COLO829 (cell line): ENCODE measurements at regions not wholly inside any gene's neighbourhood (a gene's known extent, or its start where the extent isn't known, plus 50 kb on each side); places are given as distances from the start of the nearest gene placed in this dataset.
A peak's percentile ranks its signal among the peaks of the same experiment; 100 is the strongest.

Experiments used
- DNase-seq: peaks from one replicate; pipeline ENCODE4 v3.0.0; 2012; ENCODE audit warnings: low spot score

DNA sequence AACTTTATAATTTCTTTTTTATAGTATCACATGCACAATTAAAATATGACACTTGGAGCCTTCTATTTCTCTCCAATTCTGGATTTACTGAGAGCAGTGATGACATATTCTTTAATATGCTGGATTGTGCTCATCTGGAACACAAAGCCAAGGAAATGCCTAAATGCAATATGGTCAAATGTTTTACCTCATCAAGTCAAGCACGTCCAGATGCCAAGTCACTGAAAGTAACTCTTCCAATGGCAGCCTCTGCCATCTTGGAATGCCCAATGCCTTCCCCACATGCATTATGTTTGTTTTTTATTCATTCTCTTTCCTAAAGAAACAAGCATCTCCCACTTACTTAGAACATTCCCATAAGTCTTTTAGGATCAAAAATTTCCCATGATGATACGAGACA, 189.8 kb downstream of the TMX3 start:
- DNase-seq, result no peak

DNA sequence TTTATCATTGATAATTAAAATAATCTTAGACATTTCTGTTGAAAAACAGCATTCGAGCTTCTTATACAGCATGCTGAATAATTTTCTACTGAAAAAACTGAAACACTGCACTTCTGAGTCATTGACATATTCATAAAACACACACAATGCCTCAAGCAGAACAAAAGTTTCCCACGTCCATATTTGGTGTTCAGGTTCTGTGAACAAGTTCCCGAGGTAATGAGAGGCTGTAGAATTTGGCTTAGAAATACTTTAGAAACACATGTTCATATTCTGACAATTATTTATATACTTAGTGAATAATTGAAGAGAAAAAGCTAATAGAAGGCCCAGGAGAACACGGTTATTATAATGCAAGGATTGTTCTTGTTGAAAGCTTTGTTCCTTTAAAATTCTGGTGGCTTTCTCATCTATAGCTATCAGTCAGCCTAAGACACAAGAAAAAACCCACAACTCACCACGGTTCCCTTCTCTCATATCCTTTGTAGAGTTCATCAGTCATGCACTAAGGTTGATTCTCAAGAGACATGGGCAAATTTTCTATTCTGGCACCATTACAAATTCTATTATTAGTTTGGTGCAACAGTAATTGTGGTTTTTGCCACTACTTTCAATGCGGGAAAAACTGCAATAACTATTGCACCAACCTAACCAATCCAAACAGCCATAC, 194.4 kb downstream of the TMX3 start:
- DNase-seq, result no peak

DNA sequence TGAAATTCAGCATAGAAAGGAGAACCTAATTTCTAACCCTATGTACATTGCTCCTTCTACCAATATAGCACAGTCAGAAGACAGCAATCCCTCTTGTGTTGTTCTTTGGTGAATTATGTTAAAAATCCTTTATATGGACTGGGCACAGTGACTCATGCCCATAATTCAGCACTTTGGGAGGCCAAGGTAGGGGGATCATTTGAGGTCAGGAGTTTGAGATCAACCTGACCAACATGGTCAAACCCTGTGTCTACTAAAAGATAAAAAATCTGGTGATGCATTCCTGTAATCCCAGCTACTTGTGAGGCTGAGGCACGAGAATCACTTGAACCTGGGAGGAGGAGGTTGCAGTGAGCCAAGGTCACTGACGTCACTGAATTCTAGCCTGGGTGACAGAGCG, 195.6 kb downstream of the TMX3 start:
- DNase-seq, result no peak

DNA sequence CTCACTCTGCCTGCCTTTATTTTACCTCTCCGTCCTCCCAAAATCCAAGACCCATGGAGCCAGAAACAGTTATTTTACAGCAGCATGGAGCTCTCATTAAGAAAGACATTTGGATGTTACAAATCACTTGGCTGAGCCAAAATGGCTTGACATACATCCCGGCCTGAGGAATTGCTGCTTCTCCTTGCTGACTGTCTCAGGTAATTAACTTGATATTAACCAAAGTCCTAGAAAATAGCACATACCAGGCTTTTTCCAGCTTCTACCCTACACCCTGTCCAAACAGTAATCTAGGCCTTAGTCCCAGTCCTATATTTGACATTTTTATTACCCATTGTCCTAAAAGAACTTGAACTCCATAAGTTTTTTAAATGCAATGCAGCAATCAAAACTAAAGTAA, 205.0 kb downstream of the TMX3 start:
- no peak for DNase-seq

DNA sequence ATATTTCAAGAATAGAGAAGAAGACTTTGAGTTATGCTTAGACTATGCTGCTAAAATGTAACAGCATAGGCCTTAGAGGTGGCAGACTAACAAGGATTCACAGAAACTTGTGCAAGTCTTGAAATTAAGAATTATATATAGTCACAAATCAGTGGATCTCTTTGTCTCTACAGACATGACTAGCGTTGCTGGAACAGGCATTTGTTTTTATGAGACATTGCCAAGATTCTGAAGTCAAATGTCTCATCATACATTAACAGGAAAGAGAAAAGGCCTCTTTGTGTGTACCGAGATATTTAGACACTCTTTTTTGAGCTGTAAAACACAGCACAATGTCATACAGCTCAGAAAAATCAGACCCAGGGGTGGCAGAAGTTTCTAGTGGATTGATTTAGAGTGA, 207.1 kb downstream of the TMX3 start:
- DNase-seq, result peak; percentile 4

DNA sequence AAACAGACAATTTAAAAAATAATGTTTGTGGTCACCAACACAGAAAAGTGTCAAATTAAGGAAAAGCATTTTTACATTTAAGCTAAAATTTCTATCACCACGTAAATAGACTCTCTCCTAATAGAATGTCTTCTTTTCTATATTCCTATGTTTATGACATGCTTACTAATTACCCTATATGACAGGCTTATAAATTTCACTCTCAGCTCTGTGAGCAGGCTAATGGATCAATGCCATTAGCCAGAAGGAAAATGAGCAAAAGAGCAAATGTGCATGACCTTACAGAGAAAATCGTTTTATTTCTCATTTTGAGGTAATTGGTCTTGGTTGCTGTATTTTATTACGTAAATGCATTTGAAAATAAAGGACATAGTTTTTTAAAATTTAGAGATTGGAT, 209.7 kb downstream of the TMX3 start:
- DNase-seq, result no peak

DNA sequence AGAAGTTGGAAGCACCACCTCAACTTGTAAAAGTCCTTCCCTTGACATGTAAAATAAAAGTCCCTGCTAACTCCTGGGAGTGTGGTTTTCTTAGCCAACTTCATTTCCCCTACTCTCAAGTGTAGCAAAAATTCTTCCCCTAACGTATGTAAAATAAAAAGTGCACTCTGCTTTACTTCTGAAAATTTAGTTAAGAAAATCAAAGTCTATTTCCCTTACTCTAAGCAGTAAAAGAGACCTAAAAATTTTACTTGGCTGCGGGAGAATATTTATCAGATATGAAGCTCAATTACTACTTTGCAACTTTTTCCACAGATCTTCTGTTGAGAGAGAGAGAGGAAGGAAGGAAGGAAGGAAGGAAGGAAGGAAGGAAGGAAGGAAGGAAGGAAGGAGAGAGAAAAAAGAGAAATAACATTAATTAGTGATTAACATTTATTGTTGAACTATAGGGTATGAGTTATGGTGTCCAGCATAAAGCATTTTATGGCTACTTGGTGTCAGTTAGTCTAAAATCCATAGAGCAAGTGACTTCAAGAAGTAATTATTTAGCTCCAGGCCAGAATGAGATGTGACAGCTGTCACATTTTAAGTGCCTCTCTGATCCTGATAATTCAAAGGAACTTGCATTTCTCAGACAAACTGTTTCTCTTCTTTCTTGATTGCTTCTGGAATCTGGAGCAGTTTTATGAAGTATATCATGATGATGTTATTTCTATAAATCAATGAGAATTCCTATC, 210.3 kb downstream of the TMX3 start:
- no peak for DNase-seq

DNA sequence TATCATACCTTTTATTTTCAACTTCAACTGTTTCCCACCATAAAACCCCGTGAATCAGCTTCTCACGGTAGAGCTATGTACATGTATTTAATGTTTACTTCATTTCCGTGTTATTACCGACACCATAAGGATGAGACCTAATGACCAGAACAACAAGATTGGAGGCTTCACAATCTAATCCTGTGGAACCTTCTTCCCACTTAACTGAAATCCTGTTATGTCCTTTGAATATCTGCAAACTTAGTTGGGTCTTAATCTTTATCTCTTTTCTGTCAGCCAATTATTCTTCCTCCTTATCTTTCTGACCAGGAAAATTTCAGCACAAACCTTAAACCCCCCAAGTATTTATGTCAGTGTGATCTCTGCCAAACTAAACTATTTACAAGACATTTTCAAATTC, 214.4 kb downstream of the TMX3 start:
- DNase-seq, result no peak

DNA sequence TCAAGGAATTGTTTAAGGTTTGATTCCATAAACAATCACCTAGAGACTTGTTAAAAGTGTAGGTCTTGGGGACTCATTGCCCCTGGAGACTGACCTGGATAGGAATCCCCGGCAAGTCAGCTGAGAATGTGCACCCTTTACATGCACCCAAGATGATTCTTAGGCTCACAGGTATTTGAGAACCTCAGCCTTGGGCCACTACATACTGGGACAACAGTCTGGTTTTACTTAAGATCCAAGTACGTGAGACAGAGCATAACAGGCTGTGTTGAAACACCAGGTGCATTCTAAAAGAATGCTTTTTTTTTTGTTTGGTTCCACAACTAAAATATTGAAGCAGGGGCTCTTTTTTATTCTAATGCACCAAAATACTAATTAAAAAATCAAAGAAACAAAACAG, 215.8 kb downstream of the TMX3 start:
- DNase-seq, result no peak

DNA sequence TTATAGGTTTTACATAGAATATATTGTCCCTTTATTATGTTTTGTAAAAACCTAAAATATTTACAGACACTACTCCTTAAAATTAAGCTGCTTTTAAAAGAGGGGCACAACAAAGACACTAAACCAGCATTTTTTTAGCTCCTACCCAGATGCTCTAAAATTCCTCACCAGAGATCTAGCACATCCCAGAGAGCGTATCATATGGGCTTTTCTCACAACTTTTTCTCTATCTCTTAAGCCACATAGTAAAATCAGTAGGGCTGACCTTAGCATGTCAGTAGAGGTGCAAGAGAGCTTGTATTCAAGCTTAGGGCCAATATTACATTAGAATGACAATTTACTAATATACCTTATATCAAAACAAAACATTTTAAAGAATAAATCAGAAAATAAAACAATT, 216.3 kb downstream of the TMX3 start:
- no peak for DNase-seq

DNA sequence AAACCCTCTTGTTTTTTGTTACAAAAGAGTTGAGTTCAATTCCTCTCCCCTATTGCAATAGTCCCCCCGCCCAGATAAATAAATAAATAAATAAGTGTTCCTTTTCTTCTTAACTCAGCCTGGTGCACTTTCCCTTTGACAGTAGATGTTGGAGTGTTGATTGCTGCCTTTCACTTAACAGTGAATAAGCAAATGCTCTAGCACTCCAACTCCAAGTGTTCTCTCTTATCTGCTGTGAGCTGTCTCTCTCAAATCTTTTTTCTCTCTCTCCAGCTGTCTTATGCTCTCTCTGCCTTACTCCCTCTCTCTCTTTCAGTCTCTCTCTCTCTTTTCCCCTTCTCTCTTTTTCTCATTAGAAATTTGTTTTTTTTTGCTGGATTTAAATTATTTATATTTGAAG, 216.7 kb downstream of the TMX3 start:
- DNase-seq, result no peak

DNA sequence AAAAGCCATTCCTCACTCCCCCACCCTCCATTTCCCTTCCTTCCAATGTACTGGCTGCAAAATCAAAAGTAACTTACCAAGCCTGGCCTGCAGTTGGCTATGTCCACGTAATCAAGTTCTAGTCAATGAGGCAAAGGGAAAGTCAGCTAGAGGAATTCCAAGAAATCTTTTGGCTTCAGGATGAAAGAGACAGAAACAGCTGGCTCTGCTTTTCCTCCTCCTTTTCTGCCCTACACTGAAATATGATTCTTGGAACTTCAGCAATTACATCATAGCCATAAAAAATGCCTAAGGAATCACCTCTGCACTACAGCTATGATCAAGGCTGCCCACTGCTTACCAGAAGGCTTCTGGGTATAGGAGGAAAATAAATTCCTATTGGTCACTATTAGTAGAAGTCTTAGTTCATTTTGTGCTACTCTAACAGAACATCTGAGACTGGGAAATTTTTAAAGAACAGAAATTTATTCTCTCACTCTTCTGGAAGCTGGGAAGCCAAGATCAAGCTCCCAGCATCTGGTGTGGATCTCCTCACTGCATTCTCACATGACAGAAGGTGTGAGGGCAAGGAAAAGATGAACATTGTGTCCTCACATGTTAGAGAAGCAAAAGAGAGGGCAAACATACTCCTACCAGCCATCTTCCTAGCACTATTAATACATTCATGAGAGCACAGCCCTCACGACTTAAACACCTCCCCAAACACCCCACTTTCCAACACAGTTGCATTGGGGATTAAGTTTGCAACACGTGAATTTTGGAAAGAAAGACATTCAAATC, 219.9 kb downstream of the TMX3 start:
- DNase-seq, result no peak

DNA sequence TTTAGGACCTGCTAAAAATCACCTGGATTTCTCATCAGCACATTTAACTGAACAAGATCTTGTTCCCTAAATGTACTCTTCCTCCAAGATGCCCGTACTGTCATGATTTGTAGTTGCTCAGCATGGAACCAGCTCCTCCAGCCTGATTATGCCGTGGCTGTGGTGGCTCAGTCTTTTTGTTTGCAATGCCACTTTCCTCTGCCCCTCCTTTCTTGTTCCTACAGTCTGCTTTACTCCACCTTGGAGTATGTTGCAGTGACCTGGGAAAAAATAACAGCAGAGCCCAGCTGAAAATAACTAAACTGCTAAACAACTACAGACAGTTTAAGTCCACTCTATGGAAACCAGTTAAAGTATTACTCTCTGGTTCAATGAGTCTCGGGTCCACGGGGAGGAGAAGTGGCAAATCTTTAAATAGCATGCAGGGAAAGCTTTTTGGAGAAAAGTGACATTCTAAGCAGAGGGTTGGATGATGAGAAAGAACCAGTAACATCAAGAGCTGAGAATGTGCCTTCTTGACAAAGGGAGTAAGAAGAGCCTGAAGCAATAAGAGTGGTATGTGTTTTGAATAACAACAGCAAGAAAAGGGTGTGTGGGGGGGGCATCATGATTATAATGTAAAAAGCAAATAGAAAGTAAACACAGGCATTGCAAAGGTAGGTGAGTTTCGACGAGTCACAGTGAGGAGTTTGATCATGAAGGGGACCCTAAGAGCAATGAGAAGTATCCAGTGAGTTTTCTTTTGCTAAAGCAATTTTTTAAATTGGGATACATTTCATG, 225.7 kb downstream of the TMX3 start:
- no peak for DNase-seq

DNA sequence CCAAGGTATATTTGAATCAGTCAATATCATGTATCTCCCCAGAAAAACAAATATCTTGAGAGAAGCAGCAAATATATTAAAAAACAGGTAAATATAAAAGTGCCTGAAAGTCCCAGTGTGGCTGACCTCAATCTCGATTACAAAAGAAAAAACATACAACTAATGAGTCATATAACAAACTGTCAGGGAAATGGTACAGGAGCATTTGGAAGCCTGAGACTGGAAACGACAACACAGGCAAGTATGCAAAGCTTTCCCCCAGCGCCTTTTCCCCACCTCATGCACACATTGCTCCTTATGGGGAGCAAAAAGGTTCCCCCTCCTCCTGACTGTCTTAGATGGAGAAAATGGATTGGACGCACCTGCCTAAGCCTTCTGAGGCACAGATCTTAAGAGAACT, 230.7 kb downstream of the TMX3 start:
- no peak for DNase-seq

DNA sequence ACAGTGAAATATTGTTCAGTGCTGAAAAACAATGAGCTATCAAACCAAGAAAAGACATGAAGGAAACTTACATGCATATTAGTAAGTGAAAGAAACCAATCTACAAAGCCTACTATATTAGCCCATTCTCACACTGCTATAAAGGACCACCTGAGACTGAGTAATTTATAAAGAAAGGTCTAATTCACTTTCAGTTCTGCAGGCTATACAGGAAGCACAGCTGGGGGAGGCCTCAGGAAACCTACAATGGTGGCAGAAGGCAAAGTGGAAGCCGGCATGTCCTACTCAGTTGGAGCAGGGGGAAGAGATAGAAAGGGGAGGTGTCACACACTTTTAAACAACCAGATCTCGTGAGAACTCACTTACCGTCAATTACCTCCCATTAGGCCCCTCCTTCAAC, 232.1 kb downstream of the TMX3 start:
- DNase-seq, result no peak

DNA sequence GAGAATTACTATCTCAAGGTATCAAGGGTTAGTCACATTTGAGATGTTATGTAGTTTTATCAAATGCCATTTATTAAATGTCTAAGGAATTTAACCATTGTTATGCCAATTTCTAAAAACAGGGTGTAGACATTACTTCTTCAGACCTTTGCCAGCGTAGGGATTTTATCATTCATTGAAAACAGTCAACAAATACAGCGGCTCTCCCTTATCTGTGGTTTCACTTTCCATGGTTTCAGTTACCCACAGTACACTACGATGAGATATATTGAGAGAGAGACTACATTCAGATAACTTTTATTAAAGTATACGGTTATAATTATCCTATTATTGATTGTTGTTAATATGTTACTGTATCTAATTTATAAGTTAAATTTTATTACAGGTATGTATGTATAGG, 234.7 kb downstream of the TMX3 start:
- DNase-seq, result no peak

DNA sequence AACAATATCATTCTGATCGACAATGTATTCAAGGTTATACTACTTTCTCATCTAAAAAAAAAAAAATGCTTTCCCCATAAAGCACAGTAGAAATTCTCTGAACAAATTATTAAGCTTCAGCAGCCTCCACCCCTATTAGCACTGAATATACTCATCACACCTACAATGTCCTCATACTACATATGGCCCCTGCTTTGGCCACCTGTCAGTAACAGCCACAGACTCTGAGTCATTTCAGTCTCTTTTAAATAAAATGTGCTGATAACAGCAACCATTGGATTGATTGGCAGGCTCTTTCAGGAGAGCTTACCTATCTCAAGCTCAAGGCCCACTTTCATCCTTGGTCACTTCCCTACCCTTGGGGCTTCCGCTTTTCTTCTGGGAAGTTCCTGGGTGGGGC, 236.7 kb downstream of the TMX3 start:
- no peak for DNase-seq

DNA sequence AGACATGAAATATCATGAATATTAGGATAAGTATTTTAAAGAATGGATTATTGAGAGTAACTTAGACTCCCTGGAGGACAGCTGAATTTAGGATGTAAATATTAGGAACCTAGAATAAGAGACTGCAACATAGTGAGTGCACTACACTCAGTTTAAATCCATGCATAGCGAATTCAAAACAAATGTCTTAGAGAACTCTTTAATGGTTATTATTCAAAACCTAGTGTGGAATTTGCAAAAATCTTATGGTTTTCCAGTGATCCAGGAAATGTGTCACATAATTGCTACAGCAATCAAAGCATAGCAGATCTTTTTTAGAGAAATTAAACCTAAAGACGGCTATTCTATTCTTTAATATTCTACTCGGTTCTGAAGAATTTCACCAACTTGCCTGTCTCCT, 239.0 kb downstream of the TMX3 start:
- no peak for DNase-seq

DNA sequence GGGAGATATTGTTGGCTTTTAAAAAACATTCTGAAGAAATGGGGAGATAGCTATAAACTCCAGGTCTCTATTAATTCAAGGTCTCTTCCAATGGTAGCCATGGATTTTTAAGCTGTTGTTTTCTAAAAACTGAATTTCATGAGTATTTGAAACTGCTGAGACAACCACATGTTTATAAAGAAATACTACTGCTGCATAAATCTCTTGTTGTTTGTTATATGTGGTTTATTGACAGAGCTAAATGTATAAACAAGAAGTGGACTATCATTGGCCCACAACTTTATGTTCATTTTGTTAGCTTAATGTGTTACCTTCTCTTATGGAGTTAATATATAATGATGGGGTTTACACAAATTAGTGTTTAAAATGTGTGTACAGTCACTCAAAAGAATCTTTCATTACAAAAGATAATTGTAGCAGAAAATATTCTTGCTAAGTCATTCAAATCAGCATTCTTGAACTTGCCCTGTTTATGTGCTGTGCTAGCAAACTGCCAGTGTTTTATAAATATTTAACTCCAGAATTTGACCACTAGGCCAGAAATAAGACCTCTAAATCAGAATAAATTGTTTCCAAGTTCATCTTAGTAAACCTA, 242.1 kb downstream of the TMX3 start:
- DNase-seq, result no peak

DNA sequence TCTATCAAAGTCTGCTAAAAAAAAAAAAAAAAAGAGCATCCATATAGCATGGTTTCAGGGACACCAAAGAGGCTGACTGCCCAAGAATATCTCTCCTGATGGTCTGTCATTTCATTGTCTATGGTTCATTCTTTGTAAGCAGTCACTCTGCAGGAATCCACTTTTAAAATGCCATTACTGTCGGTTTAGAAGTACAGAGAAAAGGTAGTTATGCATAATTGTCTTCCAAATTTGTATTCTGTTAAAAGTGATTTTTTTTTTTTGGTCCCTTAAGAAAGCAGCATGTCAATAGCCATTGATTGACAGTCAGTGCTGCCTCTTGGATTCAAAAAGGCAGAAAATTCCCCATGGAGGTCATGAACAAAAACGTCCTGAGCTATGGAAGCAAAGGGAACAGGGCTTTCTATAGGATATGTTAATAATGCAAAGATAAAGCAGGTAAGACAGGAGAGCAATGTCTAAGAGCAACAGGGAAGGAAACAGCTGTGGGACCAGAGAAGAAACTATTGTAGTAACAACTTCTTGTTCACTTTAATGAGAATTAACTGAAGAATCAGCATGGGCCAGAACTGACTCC, 245.8 kb downstream of the TMX3 start:
- DNase-seq, result no peak

DNA sequence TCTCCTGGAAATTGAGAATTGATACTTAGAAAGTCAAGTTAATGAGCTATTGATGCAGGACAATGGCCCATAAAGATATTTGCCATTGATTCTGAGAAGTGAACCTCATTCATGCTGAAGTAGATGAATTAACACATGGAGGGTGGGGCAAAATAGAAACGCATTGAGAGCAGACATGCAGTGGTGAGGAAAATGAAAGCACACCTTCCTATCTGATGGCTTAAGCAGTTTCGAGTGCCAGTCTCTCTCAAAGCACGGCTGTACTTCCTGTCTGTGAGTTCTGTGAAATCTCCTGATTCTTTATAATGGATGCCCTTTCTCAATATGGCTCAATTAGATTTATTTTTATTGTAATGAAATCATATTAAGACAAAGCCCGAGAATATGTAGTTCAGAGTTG, 247.0 kb downstream of the TMX3 start:
- DNase-seq, result no peak

DNA sequence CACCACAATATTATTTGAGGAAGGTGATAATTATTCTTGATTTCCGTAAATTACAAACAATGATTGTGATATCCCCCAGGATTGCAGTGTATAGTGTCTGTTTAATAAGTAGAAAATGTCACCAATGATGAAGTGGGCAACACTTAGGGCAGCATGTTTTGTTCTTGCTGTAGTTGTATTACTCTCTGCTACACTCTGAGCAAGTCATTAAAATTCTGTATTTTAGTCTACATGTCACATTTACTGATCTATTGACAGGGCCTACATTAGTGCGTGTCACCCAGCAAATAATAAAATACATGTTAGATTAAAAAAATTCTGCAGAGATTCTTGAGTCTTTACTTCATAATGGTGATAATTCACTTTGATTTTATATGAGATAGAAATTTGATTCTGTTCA, 247.6 kb downstream of the TMX3 start:
- no peak for DNase-seq
